SU-DHL-6 (cell line): ENCODE measurements at regions not wholly inside any gene's neighbourhood (a gene's known extent, or its start where the extent isn't known, plus 50 kb on each side); places are given as distances from the start of the nearest gene placed in this dataset.

Experiments
- H2AFZ ChIP-seq: fragments of 200-600 bp; sonication (generic); 2 replicates; pipeline ENCODE4 v1.6.1; 2014; ENCODE audit warnings: low read depth, mild to moderate bottlenecking, moderate library complexity, mixed read lengths, antibody characterized with exemption, low read length; ENCODE audit not compliant: severe bottlenecking
- H3F3A ChIP-seq: fragments of 200-600 bp; shearing (Covaris generic); 2 replicates; pipeline ENCODE4 v1.6.0; 2016; ENCODE audit warnings: antibody characterized with exemption, mild to moderate bottlenecking; ENCODE audit not compliant: insufficient read depth
- H3K27ac ChIP-seq: fragments of 200-600 bp; sonication (generic); 2 replicates; pipeline ENCODE4 v1.5.1; 2016; ENCODE audit warnings: low read depth, mild to moderate bottlenecking, low read length, moderate library complexity, mixed read lengths
- H3K27me3 ChIP-seq: fragments of 200-600 bp; sonication (generic), shearing (Covaris generic); 2 replicates; pipeline ENCODE4 v1.6.0; 2014; ENCODE audit warnings: mild to moderate bottlenecking, low read length
- H3K36me3 ChIP-seq: fragments of 200-600 bp; sonication (generic); 2 replicates; pipeline ENCODE4 v1.6.1; 2014; ENCODE audit warnings: mild to moderate bottlenecking, low read length, mixed read lengths
- H3K4me2 ChIP-seq: fragments of 300-600, 200-600 bp; shearing (Covaris generic), sonication (generic); 2 replicates; pipeline ENCODE4 v1.6.0; 2014; ENCODE audit warnings: low read length, low read depth, mild to moderate bottlenecking; ENCODE audit not compliant: poor library complexity, severe bottlenecking
- H3K4me3 ChIP-seq: fragments of 200-600 bp; sonication (generic); 2 replicates; pipeline ENCODE4 v1.5.1; 2014; ENCODE audit warnings: antibody characterized with exemption, low read length, mild to moderate bottlenecking, mixed read lengths; ENCODE audit not compliant: insufficient read depth, poor library complexity, severe bottlenecking
- H3K79me2 ChIP-seq: fragments of 200-600 bp; sonication (generic); 2 replicates; pipeline ENCODE4 v1.6.1; 2014; ENCODE audit warnings: mild to moderate bottlenecking, low read length, moderate library complexity; ENCODE audit not compliant: insufficient read depth
- H3K9ac ChIP-seq: fragments of 200-600 bp; sonication (generic); 2 replicates; pipeline ENCODE4 v1.7.0; 2014; ENCODE audit warnings: mild to moderate bottlenecking, low read length
- H3K9me2 ChIP-seq: fragments of 200-600 bp; sonication (generic); replicated peaks from 2 replicates; pipeline ENCODE4 v1.6.1; 2014; ENCODE audit warnings: low read length; ENCODE audit not compliant: insufficient read depth
- H3K9me3 ChIP-seq: fragments of 200-600 bp; sonication (generic); 2 replicates; pipeline ENCODE4 v1.6.1; 2014; ENCODE audit warnings: low read length, mixed read lengths; ENCODE audit not compliant: insufficient read depth
- H4K20me1 ChIP-seq: fragments of 200-600 bp; sonication (generic); 2 replicates; pipeline ENCODE4 v1.6.1; 2014; ENCODE audit warnings: low read depth, mild to moderate bottlenecking, antibody characterized with exemption, low read length, moderate library complexity, mixed read lengths
- EZH2phosphoT487 ChIP-seq: fragments of 200-600 bp; sonication (generic), shearing (Covaris generic); conservative IDR thresholded peaks from 2 replicates; pipeline ENCODE4 v1.6.1; 2018; ENCODE audit warnings: mild to moderate bottlenecking, antibody characterized with exemption, low read length, moderate library complexity, mixed read lengths
- TF ChIP-seq, protein P1 (sequence below): fragments of 200-600 bp; sonication (generic); IDR thresholded peaks from one replicate; pipeline ENCODE4 v1.5.1; 2017; ENCODE audit warnings: antibody characterized with exemption, mild to moderate bottlenecking, low read length, moderate library complexity; ENCODE audit not compliant: insufficient read depth, poor library complexity, severe bottlenecking

DNA sequence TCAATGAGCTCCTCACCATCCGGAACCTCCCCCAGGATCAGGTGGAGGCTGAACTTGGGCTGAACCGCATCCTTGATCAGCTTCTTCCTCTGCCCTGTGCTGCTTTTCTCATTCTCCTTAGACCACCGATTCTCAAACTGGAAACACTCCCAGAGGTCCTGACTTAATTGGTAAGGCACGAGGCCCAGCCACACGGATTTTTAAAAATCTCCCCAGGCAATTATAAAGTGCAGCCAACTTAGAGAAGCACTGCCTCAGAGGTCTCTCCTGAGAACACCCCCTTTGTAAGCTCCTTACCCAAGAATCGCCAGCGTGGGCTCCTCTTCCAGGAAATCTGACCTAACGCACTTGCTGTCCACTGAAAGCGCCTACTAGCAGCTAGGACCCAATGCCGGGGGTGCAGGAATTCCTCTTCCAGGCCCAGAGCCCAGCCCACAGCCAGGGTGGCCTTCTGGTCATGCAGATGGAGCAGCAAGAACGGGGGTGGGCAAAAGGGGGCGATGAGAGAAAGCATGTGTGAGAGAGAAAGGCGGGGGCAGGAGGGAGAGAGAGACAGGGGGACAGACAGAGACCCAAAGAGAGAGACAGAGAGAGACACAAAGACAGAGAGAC is 66.9 kb upstream of the CACNA1A start:
- Histone ChIP-seq H3K9ac (no peak overlapping the region), H3K9me2 (no peaks in the 10 kb centered on the region)
- TF ChIP-seq, protein P1, sequence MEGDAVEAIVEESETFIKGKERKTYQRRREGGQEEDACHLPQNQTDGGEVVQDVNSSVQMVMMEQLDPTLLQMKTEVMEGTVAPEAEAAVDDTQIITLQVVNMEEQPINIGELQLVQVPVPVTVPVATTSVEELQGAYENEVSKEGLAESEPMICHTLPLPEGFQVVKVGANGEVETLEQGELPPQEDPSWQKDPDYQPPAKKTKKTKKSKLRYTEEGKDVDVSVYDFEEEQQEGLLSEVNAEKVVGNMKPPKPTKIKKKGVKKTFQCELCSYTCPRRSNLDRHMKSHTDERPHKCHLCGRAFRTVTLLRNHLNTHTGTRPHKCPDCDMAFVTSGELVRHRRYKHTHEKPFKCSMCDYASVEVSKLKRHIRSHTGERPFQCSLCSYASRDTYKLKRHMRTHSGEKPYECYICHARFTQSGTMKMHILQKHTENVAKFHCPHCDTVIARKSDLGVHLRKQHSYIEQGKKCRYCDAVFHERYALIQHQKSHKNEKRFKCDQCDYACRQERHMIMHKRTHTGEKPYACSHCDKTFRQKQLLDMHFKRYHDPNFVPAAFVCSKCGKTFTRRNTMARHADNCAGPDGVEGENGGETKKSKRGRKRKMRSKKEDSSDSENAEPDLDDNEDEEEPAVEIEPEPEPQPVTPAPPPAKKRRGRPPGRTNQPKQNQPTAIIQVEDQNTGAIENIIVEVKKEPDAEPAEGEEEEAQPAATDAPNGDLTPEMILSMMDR = no peak
- no peak for TF ChIP-seq EZH2phosphoT487

DNA sequence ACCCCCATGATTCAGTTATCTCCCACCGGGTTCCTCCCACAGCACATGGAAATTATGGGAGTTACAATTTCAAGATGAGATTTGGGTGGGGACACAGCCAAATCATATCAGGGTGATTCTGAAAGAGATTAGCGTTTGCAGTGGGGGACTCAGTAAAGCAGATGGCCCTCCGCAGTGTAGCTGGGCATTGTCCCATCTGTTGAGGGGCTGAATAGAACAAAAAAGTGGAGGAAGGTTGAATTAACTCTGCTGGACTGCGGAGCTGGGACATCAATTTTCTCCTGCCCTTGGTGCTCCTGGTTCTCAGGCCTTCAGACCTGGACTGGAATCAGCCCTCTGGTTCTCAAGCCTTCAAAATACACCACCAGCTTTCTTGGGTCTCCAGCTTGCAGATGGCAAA is 55.2 kb upstream of the CACNA1A start:
- Histone ChIP-seq H2AFZ (no peak overlapping the region), H3K36me3 (no peaks in the 10 kb centered on the region), H3K79me2 (no peaks in the 10 kb centered on the region), H3K4me2 (no peak overlapping the region), H3K27ac (no peak overlapping the region), H3K9ac (no peak overlapping the region), H3F3A (no peaks in the 10 kb centered on the region), H3K27me3 (no peaks in the 10 kb centered on the region; the same call in 1 of the 2 replicates), H4K20me1 (no peaks in the 10 kb centered on the region), H3K9me2 (no peaks in the 10 kb centered on the region), H3K9me3 (no peaks in the 10 kb centered on the region), H3K4me3 (no peak overlapping the region)
- TF ChIP-seq, protein P1 = no peak
- no peak for TF ChIP-seq EZH2phosphoT487

More for the DNA sequence above, 66.9 kb upstream of the CACNA1A start:
- Histone ChIP-seq H3K27ac (no peak overlapping the region), H3K36me3 (no peaks in the 10 kb centered on the region), H3K4me3 (no peak overlapping the region), H2AFZ (no peak overlapping the region), H4K20me1 (no peaks in the 10 kb centered on the region), H3K79me2 (no peaks in the 10 kb centered on the region), H3K9me3 (peaks cover 8% of the 10 kb centered on the region; the same call in 1 of the 2 replicates), H3F3A (no peaks in the 10 kb centered on the region), H3K27me3 (no peaks in the 10 kb centered on the region), H3K4me2 (no peak overlapping the region)

DNA sequence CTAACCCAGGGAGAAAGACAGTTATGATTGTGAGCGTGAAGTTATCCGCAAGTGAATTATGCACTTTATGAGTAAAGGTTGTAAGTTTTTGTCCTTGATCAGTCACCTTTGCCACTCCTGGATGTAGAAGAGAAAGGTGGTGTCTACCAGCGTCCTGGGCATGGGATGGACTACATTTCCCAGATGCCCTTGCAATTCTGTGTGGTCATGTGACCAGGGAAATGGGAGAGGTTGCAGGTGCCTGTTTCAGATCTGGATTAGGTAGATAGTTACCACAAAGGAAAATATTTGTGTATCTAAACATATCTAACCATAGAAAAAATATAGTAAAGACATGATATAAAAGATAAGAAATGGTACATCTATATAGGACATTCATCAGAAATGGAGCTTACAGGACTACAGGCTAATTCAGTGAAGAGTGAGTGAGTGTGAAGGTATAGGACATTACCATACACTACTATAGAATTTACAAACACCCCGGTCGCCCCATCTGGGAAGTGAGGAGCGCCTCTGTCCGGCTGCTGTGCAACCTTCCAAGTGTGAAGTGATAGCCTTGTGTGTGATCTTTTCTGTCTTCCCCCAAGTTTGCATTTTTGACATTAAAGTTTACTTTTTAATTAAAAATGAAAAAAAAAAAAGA is 51.6 kb upstream of the CACNA1A start:
- Histone ChIP-seq H3K79me2 (no peaks in the 10 kb centered on the region), H3K27ac (no peak overlapping the region), H3K9ac (no peak overlapping the region), H3F3A (no peaks in the 10 kb centered on the region), H3K27me3 (no peaks in the 10 kb centered on the region; the same call in 1 of the 2 replicates), H4K20me1 (no peaks in the 10 kb centered on the region), H2AFZ (no peak overlapping the region), H3K9me2 (no peaks in the 10 kb centered on the region), H3K4me2 (no peak overlapping the region), H3K4me3 (no peak overlapping the region), H3K9me3 (no peaks in the 10 kb centered on the region), H3K36me3 (no peaks in the 10 kb centered on the region)
- TF ChIP-seq, protein P1 = no peak
- TF ChIP-seq EZH2phosphoT487 = no peak
